H1 (cell line): ENCODE measurements at regions not wholly inside any gene's neighbourhood (a gene's known extent, or its start where the extent isn't known, plus 50 kb on each side); places are given as distances from the start of the nearest gene placed in this dataset.

ENCODE experiments used
- CTCF ChIA-PET: fragments of 300-600 bp; sonication (Branson Sonifier 250); formaldehyde crosslinking; loops from one replicate; lab custom pipeline; 2021; ENCODE audit not compliant: partially characterized antibody; lab: Charles Lee
- POLR2A ChIA-PET: fragments of 300-600 bp; sonication (Branson Sonifier 250); formaldehyde crosslinking; loops from one replicate; lab custom pipeline; 2021; ENCODE audit warnings: inconsistent platforms; ENCODE audit not compliant: partially characterized antibody; lab: Charles Lee
- DNase-seq, 2 experiments: peaks; one replicate each; pipeline versions ENCODE4 v3.0.0 to v3.0.0-alpha.2; 2010 to 2022; ENCODE audit warnings: low spot score in 2 of 2, low read depth in 1 of 2, mixed read lengths in 1 of 2
- FAIRE-seq: peaks from 2 replicates; lab custom pipeline; 2011; peaks lifted over from hg19 to GRCh38; lab: Jason Lieb, UNC
- H2AFZ ChIP-seq: 2 replicates; pipeline ENCODE4 v1.8.1; 2012; ENCODE audit warnings: low read length, inconsistent platforms
- H2AK5ac ChIP-seq: 2 replicates; pipeline ENCODE4 v1.6.1; 2013; ENCODE audit warnings: low read depth, low read length
- H2BK120ac ChIP-seq: replicated peaks from 2 replicates; pipeline ENCODE3; 2013; ENCODE audit warnings: low read depth, low read length, inconsistent platforms
- H2BK12ac ChIP-seq: 2 replicates; pipeline ENCODE4 v1.6.1; 2013; ENCODE audit warnings: low read depth, low read length
- H2BK15ac ChIP-seq: 2 replicates; pipeline ENCODE4 v1.6.1; 2013; ENCODE audit warnings: low read length
- H2BK20ac ChIP-seq: 2 replicates; pipeline ENCODE4 v1.6.1; 2013; ENCODE audit warnings: low read length
- H2BK5ac ChIP-seq: 2 replicates; pipeline ENCODE4 v1.6.1; 2013; ENCODE audit warnings: low read depth, low read length
- H3K14ac ChIP-seq: 2 replicates; pipeline ENCODE4 v1.6.1; 2013; ENCODE audit warnings: inconsistent platforms; ENCODE audit not compliant: insufficient read length
- H3K18ac ChIP-seq: 2 replicates; pipeline ENCODE4 v1.6.1; 2013; ENCODE audit warnings: low read length; ENCODE audit errors: extremely low read depth
- H3K23ac ChIP-seq: 2 replicates; pipeline ENCODE4 v1.6.1; 2013; ENCODE audit warnings: inconsistent platforms; ENCODE audit not compliant: insufficient read length
- H3K23me2 ChIP-seq: 2 replicates; pipeline ENCODE4 v1.6.1; 2013; ENCODE audit warnings: low read depth, low read length
- H3K27ac ChIP-seq: 2 replicates; pipeline ENCODE4 v1.6.1; 2011; ENCODE audit warnings: low read depth, low read length, inconsistent platforms
- H3K27me3 ChIP-seq, 4 experiments: replicated peaks in 1 of 4; 1 replicate in 1 of 4; 2 replicates in 3 of 4; pipeline versions ENCODE4 v1.6.1 to v1.8.1; 2011 to 2013; ENCODE audit warnings: low read length in 3 of 4, mild to moderate bottlenecking in 3 of 4, inconsistent platforms in 2 of 4, mixed read lengths in 2 of 4, moderate library complexity in 1 of 4; ENCODE audit not compliant: control insufficient read depth in 3 of 4, insufficient read depth in 3 of 4; ENCODE audit errors: extremely low read depth in 1 of 4
- H3K36me3 ChIP-seq, 4 experiments: 2 replicates each; pipeline versions ENCODE4 v1.6.1 to v1.8.1; 2011 to 2013; ENCODE audit warnings: mild to moderate bottlenecking in 4 of 4, low read length in 3 of 4, moderate library complexity in 2 of 4, control low read depth in 1 of 4, inconsistent platforms in 1 of 4; ENCODE audit not compliant: insufficient read depth in 4 of 4, control insufficient read depth in 2 of 4
- H3K4ac ChIP-seq: replicated peaks from 2 replicates; pipeline ENCODE3; 2013; ENCODE audit warnings: low read length, low read depth, mixed read lengths, inconsistent platforms; ENCODE audit not compliant: insufficient read length
- H3K4me1 ChIP-seq, 4 experiments: replicated peaks in 1 of 4; 1 replicate in 1 of 4; 2 replicates in 3 of 4; pipeline versions ENCODE4 v1.6.1 to v1.8.1; 2011 to 2013; ENCODE audit warnings: low read length in 3 of 4, inconsistent platforms in 2 of 4, mixed read lengths in 1 of 4; ENCODE audit not compliant: insufficient read depth in 4 of 4, control insufficient read depth in 3 of 4
- H3K4me2 ChIP-seq, 2 experiments: 2 replicates each; pipeline versions ENCODE4 v1.6.1 to v1.8.1; 2011 to 2013; ENCODE audit warnings: low read depth in 2 of 2, low read length in 2 of 2, control low read depth in 1 of 2, inconsistent platforms in 1 of 2, mild to moderate bottlenecking in 1 of 2; ENCODE audit not compliant: insufficient read depth in 1 of 2
- H3K4me3 ChIP-seq, 4 experiments: fragments of 200-600, 300-600 bp in 1 of 4; sonication (generic), shearing (Covaris generic), sonication (Bioruptor Twin) in 1 of 4; 2 replicates each; pipeline versions ENCODE4 v1.5.1 to v1.8.1; 2011 to 2016; ENCODE audit warnings: low read length in 4 of 4, low read depth in 3 of 4, control low read depth in 2 of 4, inconsistent platforms in 2 of 4, mild to moderate bottlenecking in 2 of 4, mixed read lengths in 1 of 4, moderate library complexity in 1 of 4; ENCODE audit not compliant: insufficient read depth in 2 of 4; ENCODE audit errors: extremely low read depth in 1 of 4
- H3K56ac ChIP-seq: replicated peaks from 2 replicates; pipeline ENCODE3; 2013; ENCODE audit warnings: low read depth, mild to moderate bottlenecking, mixed read lengths, low read length, inconsistent platforms; ENCODE audit not compliant: insufficient read length
- H3K79me1 ChIP-seq: 2 replicates; pipeline ENCODE4 v1.6.1; 2013; ENCODE audit warnings: low read depth, low read length, control low read depth
- H3K79me2 ChIP-seq, 2 experiments: 2 replicates each; pipeline versions ENCODE4 v1.6.1 to v1.8.1; 2012 to 2013; ENCODE audit warnings: low read length in 2 of 2, mild to moderate bottlenecking in 2 of 2, inconsistent platforms in 1 of 2; ENCODE audit not compliant: insufficient read depth in 2 of 2, control insufficient read depth in 1 of 2
- H3K9ac ChIP-seq, 4 experiments: replicated peaks in 1 of 4; 1 replicate in 1 of 4; 2 replicates in 3 of 4; pipeline versions ENCODE4 v1.6.1 to v1.8.1; 2011 to 2013; ENCODE audit warnings: low read depth in 3 of 4, low read length in 3 of 4, control low read depth in 2 of 4, mild to moderate bottlenecking in 2 of 4, moderate library complexity in 2 of 4, inconsistent platforms in 1 of 4; ENCODE audit errors: extremely low read depth in 1 of 4
- H3K9me3 ChIP-seq, 2 experiments: 2 replicates each; pipeline versions ENCODE4 v1.6.1 to v1.8.1; 2012 to 2013; ENCODE audit warnings: mild to moderate bottlenecking in 2 of 2, moderate library complexity in 2 of 2, control low read depth in 1 of 2, inconsistent platforms in 1 of 2, low read depth in 1 of 2, low read length in 1 of 2, mixed read lengths in 1 of 2; ENCODE audit not compliant: insufficient read depth in 2 of 2
- H4K20me1 ChIP-seq, 2 experiments: replicated peaks in 1 of 2; 2 replicates each; pipeline versions ENCODE3 to v1.8.1; 2011 to 2013; ENCODE audit warnings: inconsistent platforms in 2 of 2, low read length in 2 of 2, mild to moderate bottlenecking in 1 of 2; ENCODE audit not compliant: insufficient read depth in 2 of 2, control insufficient read depth in 1 of 2
- H4K5ac ChIP-seq: 2 replicates; pipeline ENCODE4 v1.6.1; 2013; ENCODE audit warnings: low read length, low read depth, mixed read lengths, inconsistent platforms; ENCODE audit not compliant: insufficient read length
- H4K8ac ChIP-seq: 2 replicates; pipeline ENCODE4 v1.8.0; 2013; ENCODE audit warnings: mild to moderate bottlenecking, moderate library complexity, low read length, inconsistent platforms; ENCODE audit not compliant: insufficient read depth; ENCODE audit errors: extremely low read depth
- H4K91ac ChIP-seq: replicated peaks from 2 replicates; pipeline ENCODE3; 2013; ENCODE audit warnings: low read length, mixed read lengths, inconsistent platforms; ENCODE audit not compliant: insufficient read length
- BCL11A ChIP-seq, 2 experiments: IDR thresholded peaks; one replicate each; pipeline ENCODE4 v1.6.1; 2011; ENCODE audit warnings: low read depth in 2 of 2, low read length in 2 of 2, mild to moderate bottlenecking in 2 of 2
- CBX8 ChIP-seq: fragments of 300-800, 300-1000 bp; sonication (generic); IDR thresholded peaks from 2 replicates; pipeline ENCODE4 v1.7.1; 2016; ENCODE audit warnings: low read depth, low read length, borderline replicate concordance
- EP300 ChIP-seq, 2 experiments: IDR thresholded peaks; 1 replicate in 1 of 2; 2 replicates in 1 of 2; pipeline ENCODE4 v1.6.1; 2011 to 2012; ENCODE audit warnings: low read depth in 2 of 2, low read length in 2 of 2, mild to moderate bottlenecking in 2 of 2, borderline replicate concordance in 1 of 2, inconsistent platforms in 1 of 2, moderate library complexity in 1 of 2
- MAFK ChIP-seq: IDR thresholded peaks from 2 replicates; pipeline ENCODE4 v1.6.1; 2012; ENCODE audit warnings: low read depth, mild to moderate bottlenecking, improper control_type of control experiment, low read length
- TEAD4 ChIP-seq: IDR thresholded peaks from 2 replicates; pipeline ENCODE4 v1.6.1; 2012; ENCODE audit warnings: low read depth, low read length, inconsistent platforms, mixed read lengths
- WGBS, 2 experiments: shearing (Covaris generic) in 1 of 2; methylation state at CpG; one replicate each; pipeline versions ENCODE4 v1.1.6 to v1.1.7; 2013 to 2015; ENCODE audit warnings: low lambda C conversion rate in 2 of 2, mixed read lengths in 2 of 2, inconsistent platforms in 1 of 2, low coverage in 1 of 2, missing lambda C conversion rate in 1 of 2; ENCODE audit not compliant: insufficient replicate concordance in 2 of 2, insufficient coverage in 1 of 2, insufficient read length in 1 of 2; ENCODE audit errors: extremely low coverage in 1 of 2, missing lambda C conversion rate in 1 of 2; 5-methylcytosine and 5-hydroxymethylcytosine counted together

DNA sequence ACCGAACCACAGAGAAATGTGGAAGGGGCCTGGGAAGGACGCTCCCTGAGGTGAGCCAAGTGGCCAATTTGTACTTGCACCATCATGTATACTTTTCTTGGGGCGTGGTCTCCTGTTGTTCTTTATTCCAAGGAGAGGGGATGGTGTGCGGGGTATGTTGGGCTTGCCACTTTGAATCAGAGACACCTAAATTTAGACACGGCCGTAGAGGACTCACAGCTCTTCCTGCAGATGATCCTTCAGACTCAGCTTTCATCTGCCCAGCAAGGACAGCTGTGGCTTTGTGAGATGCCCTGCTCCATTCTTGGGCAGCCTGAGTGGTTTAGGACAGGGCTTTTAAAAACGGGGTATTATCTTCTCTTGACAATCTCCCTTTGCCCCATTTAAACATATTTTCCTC lies 473.2 kb downstream of the REEP3 start (continued):
- no peak for TF ChIP-seq CBX8

DNA sequence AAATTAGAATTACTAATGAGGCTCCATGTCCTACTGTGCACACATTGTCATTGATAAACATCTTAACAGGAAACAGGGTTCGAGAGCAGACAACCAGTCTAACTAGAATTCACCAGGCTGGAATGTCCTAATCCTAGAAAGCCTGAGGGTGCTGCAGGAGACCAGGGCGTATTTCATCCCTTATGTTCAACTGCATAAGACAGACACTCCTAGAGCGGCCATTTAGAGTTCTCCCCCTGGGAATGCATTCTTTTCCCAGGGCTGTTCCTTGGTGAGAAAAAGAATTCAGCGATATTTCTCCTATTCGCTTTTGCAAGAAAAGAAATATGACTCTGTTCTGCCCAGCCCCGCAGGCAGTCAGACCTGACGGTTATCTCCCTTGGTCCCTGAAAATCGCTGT lies 486.0 kb downstream of the REEP3 start:
- Histone ChIP-seq H4K5ac (no peak overlapping the region), H2BK120ac (no peak overlapping the region), H3K23ac (no peak overlapping the region), H2BK5ac (no peak overlapping the region), H3K79me2 (no peaks in the 10 kb centered on the region), H3K56ac (no peak overlapping the region), H2BK20ac (no peak overlapping the region), H3K9ac (no peak overlapping the region), H3K4me2 (no peak overlapping the region), H3K9me3 (peaks cover 5 to 7% of the 10 kb centered on the region in 2 experiments; a peak in 3 of 4 replicates), H2AFZ (no peak overlapping the region), H3K36me3 (no peaks in the 10 kb centered on the region), H3K27ac (no peak overlapping the region), H3K18ac (no peak overlapping the region), H3K23me2 (no peaks in the 10 kb centered on the region), H4K20me1 (no peaks in the 10 kb centered on the region), H4K91ac (no peak overlapping the region), H3K79me1 (no peaks in the 10 kb centered on the region), H3K14ac (no peak overlapping the region), H4K8ac (no peak overlapping the region), H3K27me3 (no peaks in the 10 kb centered on the region), H3K4ac (no peak overlapping the region), H2AK5ac (no peak overlapping the region), H2BK12ac (no peak overlapping the region), H3K4me3 (no peak overlapping the region), H2BK15ac (no peak overlapping the region), H3K4me1 (peaks cover 0 to 3% (median under 1%) of the 10 kb centered on the region in 4 experiments; a peak in 3 of 7 replicates)
- no peak for DNase-seq
- ChIA-PET POLR2A (no interaction called here), CTCF (no interaction called here)
- 95% methylated on average over 8 of the region's 8 CpGs; no CpG with 5 or more reads in 1 of the 2 experiments for WGBS, 2 experiments
- TF ChIP-seq BCL11A (IDR thresholded peaks at IDR 0.05; ENCODE audit: low read depth in 2 of 2, low read length in 2 of 2) (no peak), TEAD4 (peak; percentile 14; the same call in 1 of the 2 replicates), EP300 (IDR thresholded peaks at IDR 0.05; ENCODE audit: borderline replicate concordance in 1 of 2, low read depth in 2 of 2, low read length in 2 of 2) (peak in 1 of 2 experiments; percentile 88; a peak in 1 of 3 replicates), MAFK (no peak)
- FAIRE-seq = no peak
